NCI-H2081 treated with DMSO at 0.1 percent for 48 hours (cell line): ENCODE measurements at regions not wholly inside any gene's neighbourhood (a gene's known extent, or its start where the extent isn't known, plus 50 kb on each side); places are given as distances from the start of the nearest gene placed in this dataset.
"Not testable (repeated sequence)": the region's sequence is repeated elsewhere in the genome, so short reads cannot be mapped to it uniquely, and the experiment has no call there.

Source experiments
- DNase-seq: peaks from one replicate; lab custom pipeline; 2025; lab: John Stamatoyannopoulos, UW

- no peak for DNase-seq
Measured at GRCh38 chr2:60356346-60356745, 197.1 kb downstream of the BCL11A start.

GRCh38 chr2:60355849-60356261, 197.6 kb downstream of the BCL11A start:
- DNase-seq: no peak

GRCh38 chr2:60354713-60355112, 198.7 kb downstream of the BCL11A start:
- no peak for DNase-seq

DNA sequence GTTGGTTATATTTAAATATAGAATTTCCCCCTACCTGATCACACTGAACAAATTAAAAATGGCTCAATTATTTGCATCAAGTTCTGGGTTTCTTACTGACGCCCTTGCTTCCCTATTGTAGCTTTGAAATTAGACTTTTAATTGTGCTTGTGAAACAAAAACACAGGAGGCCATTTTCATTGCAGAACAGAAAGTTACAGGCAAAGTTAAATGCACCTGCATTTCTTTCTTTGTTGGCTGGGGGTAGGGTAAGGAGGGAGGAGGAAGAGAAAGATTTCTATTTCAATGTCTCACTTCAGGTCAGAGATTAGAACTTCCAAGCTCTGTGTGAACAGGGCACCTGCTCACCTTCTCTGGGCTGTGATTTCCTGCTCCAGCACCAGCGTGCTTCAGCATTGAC, 199.6 kb downstream of the BCL11A start:
- DNase-seq: no peak

DNA sequence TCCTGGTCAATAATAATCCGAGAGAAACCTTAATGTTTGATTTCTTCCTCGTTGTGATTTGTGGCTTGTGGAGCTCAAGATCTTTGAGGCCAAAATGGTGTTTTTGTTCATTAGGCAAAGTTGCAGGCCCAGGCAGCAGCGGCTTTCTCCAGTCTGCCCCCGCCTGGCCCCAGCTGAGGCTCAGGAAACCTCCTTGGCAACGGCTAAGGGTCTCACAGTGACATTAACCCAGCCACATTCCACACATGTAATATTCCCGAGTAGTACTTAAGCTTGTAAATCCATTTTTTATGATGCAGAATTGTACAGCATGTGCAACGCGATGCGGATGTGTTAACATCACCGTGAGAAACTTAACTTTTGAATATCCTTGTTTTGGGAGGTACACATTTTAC, 200.1 kb downstream of the BCL11A start:
- no peak for DNase-seq

- no peak for DNase-seq
Measured at GRCh38 chr2:60352491-60353405, 200.7 kb downstream of the BCL11A start.

- no peak for DNase-seq
Measured at GRCh38 chr2:60351802-60352201, 201.7 kb downstream of the BCL11A start.

DNA sequence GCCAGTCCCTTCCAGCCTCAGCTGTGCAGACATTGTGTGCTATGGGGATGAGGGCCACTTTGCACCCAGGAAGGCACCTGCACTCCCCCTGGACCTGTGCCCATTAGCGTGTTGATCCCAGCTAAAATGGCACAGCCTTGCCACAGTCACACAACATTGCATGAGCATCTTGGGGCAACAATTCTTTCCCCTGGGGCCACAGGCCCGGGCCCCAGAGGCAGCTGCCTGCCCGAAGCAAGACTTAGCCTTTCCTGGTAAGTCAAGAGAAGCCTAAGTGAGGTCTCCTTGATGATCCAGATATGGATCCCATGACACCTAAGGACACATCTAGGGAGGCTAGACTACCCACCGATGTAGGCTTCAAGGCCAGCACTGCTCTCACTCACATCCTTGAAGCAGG, 202.1 kb downstream of the BCL11A start:
- DNase-seq: no peak

DNA sequence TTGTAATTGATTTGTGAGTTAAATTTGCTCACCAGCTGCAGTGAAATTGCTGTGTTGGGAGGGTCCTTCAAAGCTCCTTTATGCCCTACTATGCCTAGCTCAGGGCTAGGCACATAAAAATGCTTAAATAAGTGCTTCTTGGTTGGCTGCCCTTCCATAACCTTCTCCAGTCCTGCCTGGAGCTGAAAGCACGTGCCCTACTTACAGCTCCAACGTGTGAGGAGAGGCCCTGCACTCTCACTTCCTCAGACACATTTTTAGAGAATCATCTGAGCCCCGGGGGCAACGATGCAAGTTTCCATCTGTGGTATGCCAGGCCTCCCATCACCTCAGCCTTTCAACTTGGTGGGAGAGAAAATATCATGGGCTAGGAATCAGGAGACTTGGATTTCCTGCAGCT, 202.7 kb downstream of the BCL11A start:
- no peak for DNase-seq

DNA sequence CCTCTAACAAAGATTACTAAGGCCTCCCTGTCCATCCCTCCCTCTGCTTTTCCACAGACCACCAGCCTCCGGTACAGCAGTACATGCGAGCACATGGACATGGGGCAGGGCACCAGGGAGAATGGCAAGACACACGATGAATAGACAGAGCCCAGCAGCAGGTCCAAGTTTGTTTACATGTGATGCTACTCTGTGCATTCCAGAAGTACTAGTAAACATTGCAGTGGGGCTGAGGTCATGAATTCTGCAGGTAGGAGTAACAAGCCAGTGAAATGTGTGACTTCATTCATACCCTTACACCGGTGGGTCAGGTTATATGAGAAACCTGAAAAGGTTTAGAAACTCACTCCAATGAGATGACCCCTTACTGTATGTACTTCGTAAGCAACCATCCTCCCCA, 205.7 kb downstream of the BCL11A start:
- no peak for DNase-seq

DNA sequence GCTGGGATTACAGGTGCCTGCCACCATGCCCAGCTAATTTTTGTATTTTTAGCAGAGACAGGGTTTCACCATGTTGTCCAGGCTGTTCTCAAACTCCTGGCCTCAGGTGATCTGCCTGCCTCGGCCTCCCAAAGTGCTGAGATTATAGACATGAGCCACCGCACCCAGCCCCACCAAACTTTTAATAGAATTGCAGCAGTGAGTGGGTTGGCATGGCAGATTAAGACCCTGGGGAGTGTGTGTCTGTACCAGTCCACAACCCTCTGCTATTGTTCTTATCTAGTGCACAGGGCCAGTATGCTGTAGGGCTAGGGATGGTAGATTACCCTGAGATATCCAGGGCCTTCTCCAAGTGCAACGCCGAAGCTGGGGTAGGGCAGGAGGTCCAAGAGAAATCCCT, 211.0 kb downstream of the BCL11A start:
- not testable (repeated sequence) for DNase-seq

DNA sequence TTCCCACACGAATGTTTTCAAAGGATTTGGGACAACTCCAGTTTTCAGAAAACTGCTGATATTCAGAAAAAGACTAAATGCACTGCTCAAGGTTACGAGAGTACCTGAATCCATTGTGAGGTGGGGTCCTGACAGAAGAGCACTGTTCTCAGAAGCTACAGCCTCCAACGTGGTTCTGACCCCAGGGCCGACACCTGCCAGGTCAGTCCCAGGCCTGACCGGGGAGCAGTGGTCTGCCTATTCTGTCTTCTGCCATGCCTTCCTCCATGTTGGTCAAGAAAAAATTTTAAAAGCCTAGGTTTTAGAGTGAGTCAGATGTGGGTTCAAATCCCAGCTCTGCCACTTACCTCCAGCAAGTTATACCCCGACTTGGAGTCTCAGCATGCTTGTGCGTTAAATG, 212.3 kb downstream of the BCL11A start:
- DNase-seq: no peak

- DNase-seq: no peak
Measured at GRCh38 chr2:60339286-60339685, 214.2 kb downstream of the BCL11A start.

GRCh38 chr2:60337142-60337497, 216.3 kb downstream of the BCL11A start:
- no peak for DNase-seq

GRCh38 chr2:60336442-60337141, 216.9 kb downstream of the BCL11A start:
- no peak for DNase-seq

DNA sequence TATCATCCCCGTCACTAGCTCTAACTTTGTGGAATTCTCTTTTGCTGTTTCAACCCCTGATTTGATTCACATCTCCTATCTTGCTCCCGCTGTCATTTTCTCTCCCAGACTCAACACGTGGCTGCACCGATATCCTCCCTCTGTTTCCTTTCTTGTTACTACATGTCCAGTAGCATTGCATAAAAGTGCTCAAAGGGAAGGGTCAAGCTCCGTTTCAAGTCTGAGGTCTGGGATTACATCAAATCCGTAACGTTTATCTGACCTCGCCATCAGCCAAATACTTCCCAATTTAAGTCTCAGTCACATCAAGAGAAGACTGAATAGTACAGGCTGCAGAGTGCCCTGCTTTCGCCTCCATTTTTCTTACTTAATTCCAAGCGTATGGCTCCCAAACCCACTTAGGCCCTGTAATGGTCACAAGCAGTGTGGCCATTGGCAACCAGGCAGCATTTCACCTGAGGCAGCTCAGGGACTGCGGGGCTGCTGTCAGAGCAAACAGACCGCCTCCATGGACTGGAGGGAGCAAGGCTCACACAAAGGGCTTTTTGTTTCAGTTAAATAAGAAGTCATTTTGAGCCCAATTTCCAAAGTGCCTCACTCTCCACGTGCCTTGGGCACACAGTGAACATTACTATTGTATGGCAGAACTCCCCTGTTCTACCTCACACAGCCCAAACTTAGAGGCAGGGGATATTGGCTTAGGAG, 217.8 kb downstream of the BCL11A start:
- DNase-seq: no peak

DNA sequence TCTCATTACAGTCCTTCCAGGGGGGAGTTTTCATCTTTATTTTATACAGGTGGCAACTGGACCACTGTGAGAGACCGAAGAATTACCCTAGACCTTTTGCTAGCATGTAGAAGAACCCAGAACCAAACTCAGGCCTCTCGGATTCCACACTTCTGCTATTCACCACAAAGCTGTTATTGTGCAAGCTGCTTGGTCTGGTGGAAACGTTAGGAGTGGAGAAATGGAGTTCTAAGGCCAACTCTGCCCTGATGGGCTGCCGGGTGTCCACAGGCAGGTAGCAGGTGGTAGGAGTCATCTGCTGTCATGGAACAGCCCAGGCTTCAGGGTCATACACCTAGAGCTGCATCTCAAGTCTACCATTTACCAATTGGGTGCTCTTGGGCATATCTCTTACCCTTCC, 218.8 kb downstream of the BCL11A start:
- no peak for DNase-seq

GRCh38 chr2:60333264-60333663, 220.2 kb downstream of the BCL11A start:
- no peak for DNase-seq

GRCh38 chr2:60331115-60331809, 222.2 kb downstream of the BCL11A start:
- DNase-seq: no peak

DNA sequence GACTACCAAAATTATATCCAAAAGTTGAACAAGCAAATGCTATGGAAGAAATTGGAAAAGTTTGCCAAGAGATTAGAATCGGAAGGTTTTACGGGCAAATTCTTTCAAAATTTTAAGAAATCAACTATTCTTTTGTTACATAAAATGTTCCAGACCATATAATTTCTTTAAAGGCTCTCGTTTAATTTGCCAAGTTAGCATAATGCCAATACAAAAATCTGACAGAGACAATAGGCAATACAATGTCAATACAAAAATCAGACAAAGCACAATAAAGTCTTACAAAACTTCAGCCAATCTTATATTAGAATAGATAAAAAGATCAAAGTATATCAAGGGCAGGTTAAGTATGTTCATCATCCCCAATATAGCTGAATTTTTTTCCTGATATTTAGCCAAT, 224.2 kb downstream of the BCL11A start:
- no peak for DNase-seq

DNA sequence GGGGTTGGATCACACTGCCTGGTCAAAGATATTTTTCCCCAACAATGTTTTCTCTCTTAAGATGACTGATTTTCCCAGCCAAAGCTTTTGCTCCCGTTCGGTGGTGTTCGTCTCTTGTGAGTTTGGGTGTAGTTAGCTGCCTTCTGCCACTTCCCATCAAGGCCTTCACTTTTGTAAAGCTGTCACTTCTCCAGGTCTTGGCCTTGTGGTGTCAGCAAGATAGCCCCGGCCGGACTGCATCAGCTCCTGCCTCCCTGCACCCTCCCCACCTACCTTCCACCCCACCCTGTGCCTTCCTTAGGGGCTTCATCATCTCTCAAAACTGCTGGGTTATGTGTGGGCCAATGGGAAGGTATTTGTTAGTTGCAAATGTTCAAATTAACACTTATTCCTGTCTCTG, 228.9 kb downstream of the BCL11A start:
- DNase-seq: no peak

- DNase-seq: no peak
Measured at GRCh38 chr2:60321816-60322215, 231.6 kb downstream of the BCL11A start.
